Ascending aorta (tissue), 2 donors: ENCODE measurements at regions not wholly inside any gene's neighbourhood (a gene's known extent, or its start where the extent isn't known, plus 50 kb on each side); places are given as distances from the start of the nearest gene placed in this dataset.

Experiments used
- DNase-seq, 2 donors: peaks; one replicate each; pipeline ENCODE4 v3.0.0-alpha.2; 2019; ENCODE audit warnings: low spot score in 2 of 2
- H3K27ac ChIP-seq, 2 donors: fragments of 200-600 bp; sonication (generic); one replicate each; pipeline ENCODE4 v1.5.1; 2016 to 2017; ENCODE audit warnings: mild to moderate bottlenecking in 1 of 2
- H3K27me3 ChIP-seq: fragments of 200-600 bp; sonication (generic); one replicate; pipeline ENCODE4 v1.5.1; 2017
- H3K36me3 ChIP-seq, 2 donors: fragments of 200-600 bp; sonication (generic); one replicate each; pipeline ENCODE4 v1.5.1; 2016
- H3K4me1 ChIP-seq, 2 donors: fragments of 200-600 bp; sonication (generic); one replicate each; pipeline ENCODE4 v1.5.1; 2016 to 2017; ENCODE audit warnings: mild to moderate bottlenecking in 1 of 2
- H3K4me3 ChIP-seq, 2 donors: fragments of 200-600 bp; sonication (generic); one replicate each; pipeline ENCODE4 v1.5.1; 2016 to 2017; ENCODE audit warnings: mild to moderate bottlenecking in 1 of 2
- H3K9me3 ChIP-seq, 2 donors: fragments of 200-600 bp; sonication (generic); one replicate each; pipeline ENCODE4 v1.5.1; 2016
- CTCF ChIP-seq, 3 experiments: fragments of 200-600 bp in 2 of 3; fragments of 450-650 bp in 1 of 3; sonication (generic) in 2 of 3; IDR thresholded peaks; one replicate each; pipeline ENCODE4 v1.5.1; 2016 to 2019; ENCODE audit warnings: antibody characterized with exemption in 3 of 3, mild to moderate bottlenecking in 1 of 3, moderate library complexity in 1 of 3
- intact Hi-C: fragments of 100-400 bp; cut with DNase I; formaldehyde crosslinking; loops from one replicate; pipeline ENCODE4 v1.15.1; 2023

GRCh38 chrX:113726898-113727297, 857.0 kb upstream of the HTR2C start:
- DNase-seq: no peak
- Histone ChIP-seq H3K4me1 (no peaks in the 10 kb centered on the region), H3K36me3 (no peaks in the 10 kb centered on the region), H3K27me3 (no peaks in the 10 kb centered on the region), H3K4me3 (no peak overlapping the region), H3K27ac (no peak overlapping the region), H3K9me3 (no peaks in the 10 kb centered on the region)
- intact Hi-C loops: no loop called here
- TF ChIP-seq CTCF (IDR thresholded peaks at IDR 0.05): no peak

GRCh38 chrX:113726466-113726865, 857.4 kb upstream of the HTR2C start:
- Histone ChIP-seq H3K27ac (no peak overlapping the region), H3K9me3 (no peaks in the 10 kb centered on the region), H3K4me3 (no peak overlapping the region), H3K27me3 (no peaks in the 10 kb centered on the region), H3K4me1 (no peaks in the 10 kb centered on the region), H3K36me3 (no peaks in the 10 kb centered on the region)
- intact Hi-C loops: no loop called here
- TF ChIP-seq CTCF (IDR thresholded peaks at IDR 0.05): no peak
- DNase-seq: no peak

- H3K27ac ChIP-seq: no peak overlapping the region
- TF ChIP-seq CTCF (IDR thresholded peaks at IDR 0.05): no peak
- no peaks in the 10 kb centered on the region for H3K36me3 ChIP-seq
- no peak overlapping the region for H3K4me3 ChIP-seq
- intact Hi-C loops: no loop called here
- H3K27me3 ChIP-seq: no peaks in the 10 kb centered on the region
- H3K4me1 ChIP-seq: no peaks in the 10 kb centered on the region
- DNase-seq: no peak
- no peaks in the 10 kb centered on the region for H3K9me3 ChIP-seq
Measured at GRCh38 chrX:113726009-113726408, 857.9 kb upstream of the HTR2C start.

- H3K36me3 ChIP-seq: no peaks in the 10 kb centered on the region
- DNase-seq: no peak
- H3K27ac ChIP-seq: no peak overlapping the region
- intact Hi-C loops: no loop called here
- no peak for TF ChIP-seq CTCF (IDR thresholded peaks at IDR 0.05)
- H3K27me3 ChIP-seq: no peaks in the 10 kb centered on the region
- no peak overlapping the region for H3K4me3 ChIP-seq
- H3K9me3 ChIP-seq: no peaks in the 10 kb centered on the region
- no peaks in the 10 kb centered on the region for H3K4me1 ChIP-seq
Measured at GRCh38 chrX:113699939-113700338, 859.3 kb upstream of the AMOT start.

- DNase-seq: no peak
- no peaks in the 10 kb centered on the region for H3K4me1 ChIP-seq
- H3K27ac ChIP-seq: no peak overlapping the region
- H3K9me3 ChIP-seq: no peaks in the 10 kb centered on the region
- no peak for TF ChIP-seq CTCF (IDR thresholded peaks at IDR 0.05)
- intact Hi-C loops: no loop called here
- no peak overlapping the region for H3K4me3 ChIP-seq
- H3K27me3 ChIP-seq: no peaks in the 10 kb centered on the region
- H3K36me3 ChIP-seq: no peaks in the 10 kb centered on the region
Measured at GRCh38 chrX:113675278-113675677, 834.6 kb upstream of the AMOT start.

- no peak overlapping the region for H3K4me3 ChIP-seq
- H3K36me3 ChIP-seq: no peaks in the 10 kb centered on the region
- TF ChIP-seq CTCF (IDR thresholded peaks at IDR 0.05): no peak
- H3K27me3 ChIP-seq: no peaks in the 10 kb centered on the region
- H3K27ac ChIP-seq: no peak overlapping the region
- DNase-seq: no peak
- intact Hi-C loops: no loop called here
- no peaks in the 10 kb centered on the region for H3K9me3 ChIP-seq
- no peaks in the 10 kb centered on the region for H3K4me1 ChIP-seq
Measured at GRCh38 chrX:113651306-113651705, 810.7 kb upstream of the AMOT start.
